ENCODE measurements at regions not wholly inside any gene's neighbourhood (a gene's known extent, or its start where the extent isn't known, plus 50 kb on each side); places are given as distances from the start of the nearest gene placed in this dataset.

DNA sequence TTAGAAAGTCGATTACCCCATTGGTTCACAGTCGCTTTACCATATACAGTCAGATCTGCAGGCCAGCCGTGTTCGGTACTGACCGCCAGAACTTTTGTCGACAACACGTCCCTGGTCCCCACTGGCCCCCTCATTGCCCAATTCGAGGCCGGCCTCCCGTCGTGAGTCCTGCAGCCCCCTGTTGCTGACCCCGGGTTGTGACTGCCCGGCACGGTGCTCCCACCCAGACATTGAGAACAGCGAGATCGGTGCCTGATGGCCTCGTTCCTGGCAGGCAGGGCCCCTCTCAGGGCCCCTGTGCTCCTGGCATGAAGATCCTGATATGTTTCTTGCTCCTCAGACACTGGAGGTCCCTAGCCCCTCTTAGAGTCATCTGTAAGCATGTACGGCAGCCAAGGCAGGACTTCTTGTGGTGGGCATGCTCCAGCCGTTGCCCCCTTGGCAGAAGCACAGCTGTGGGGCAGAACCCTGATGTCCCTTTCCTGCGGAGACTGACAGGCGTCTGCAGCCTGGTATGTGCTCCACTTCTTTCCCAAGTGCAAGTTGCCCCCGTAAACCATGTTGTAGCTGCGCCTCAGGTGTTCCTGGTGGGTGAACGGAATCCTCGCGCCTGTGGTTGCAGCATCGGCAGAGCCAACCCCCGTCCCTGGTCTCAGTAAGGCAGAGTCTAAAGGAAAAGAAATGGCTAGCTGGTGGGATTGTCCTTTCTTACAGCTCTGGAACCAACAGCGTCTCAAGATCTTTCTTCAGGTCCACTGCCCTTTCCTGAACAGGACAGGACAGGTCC lies 123.2 kb upstream of the SPACA7 start (continued):
- no peak for TF ChIP-seq ZNF462 (CRISPR knock-in tag; IDR thresholded peaks at IDR 0.05)
- TF ChIP-seq POLR2AphosphoS5 (IDR thresholded peaks at IDR 0.05; ENCODE audit: low read depth) = no peak
- no peak for TF ChIP-seq ZNF331 (CRISPR knock-in tag; IDR thresholded peaks at IDR 0.05; ENCODE audit: low read depth)
- no peak for TF ChIP-seq CREB1 (CRISPR knock-in tag; IDR thresholded peaks at IDR 0.05; ENCODE audit: low read depth)
- TF ChIP-seq JUNB (IDR thresholded peaks at IDR 0.05; ENCODE audit: unreplicated experiment) = no peak
- TF ChIP-seq REST (IDR thresholded peaks at IDR 0.05; ENCODE audit: unreplicated experiment) = no peak
- TF ChIP-seq EZH2phosphoT487 (IDR thresholded peaks at IDR 0.05; ENCODE audit: unreplicated experiment) = no peak
- TF ChIP-seq NANOG (IDR thresholded peaks at IDR 0.05; ENCODE audit: borderline replicate concordance) = no peak
- TF ChIP-seq ZNF114 (CRISPR knock-in tag; IDR thresholded peaks at IDR 0.05) = no peak
- TF ChIP-seq ETS1 (IDR thresholded peaks at IDR 0.05) = no peak

Measured in GM23338 (cell line).